Stimulated activated CD4-positive, alpha-beta T cell treated with anti-CD3 and anti-CD28 coated beads, Interleukin-15, amount 100 ng/mL, for 24 hours (primary cell): ENCODE measurements at regions not wholly inside any gene's neighbourhood (a gene's known extent, or its start where the extent isn't known, plus 50 kb on each side); places are given as distances from the start of the nearest gene placed in this dataset.

ENCODE experiments used
- DNase-seq: peaks from one replicate; pipeline ENCODE4 v3.0.0-alpha.2; 2020

DNA sequence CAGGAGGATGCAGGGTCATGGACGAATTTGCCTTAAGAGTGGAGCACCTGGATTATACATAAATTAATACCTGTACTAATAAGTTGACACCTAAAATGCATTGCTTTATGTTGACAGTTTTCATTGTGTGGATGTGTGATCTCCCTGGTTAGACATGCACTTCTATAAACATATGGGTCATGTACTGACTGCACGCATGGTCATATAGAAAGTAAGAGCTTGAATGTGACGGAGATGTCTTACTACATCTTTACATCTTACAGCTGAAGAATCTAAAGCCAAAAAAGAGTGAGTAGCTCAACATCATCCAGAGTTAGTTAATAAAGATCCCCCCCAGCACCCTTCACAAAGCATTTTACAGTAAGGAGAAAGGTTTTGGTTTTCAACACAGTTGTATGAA lies 408.4 kb upstream of the JARID2 start:
- no peak for DNase-seq

DNA sequence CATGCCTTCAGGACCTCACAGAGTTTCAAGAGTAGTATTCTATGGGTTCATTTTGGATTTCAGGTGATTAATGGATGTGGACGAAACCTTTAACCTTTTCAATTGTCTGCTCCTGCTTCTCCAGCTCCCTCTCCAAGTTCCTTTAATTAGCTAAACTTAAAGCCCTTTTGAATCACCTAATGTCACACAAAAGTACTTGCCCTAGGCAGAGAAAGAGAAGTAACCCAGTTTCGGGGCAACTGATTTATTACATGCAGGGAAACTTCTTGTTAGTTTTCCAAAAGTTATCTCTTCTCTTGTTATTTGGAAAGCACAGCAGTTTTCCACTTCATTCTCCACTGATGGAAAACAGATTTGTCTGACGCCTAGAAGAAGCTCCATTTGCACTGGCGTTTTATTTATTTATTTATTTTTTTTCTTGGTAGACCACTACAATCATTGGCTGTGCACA lies 407.7 kb upstream of the JARID2 start:
- DNase-seq: no peak

DNA sequence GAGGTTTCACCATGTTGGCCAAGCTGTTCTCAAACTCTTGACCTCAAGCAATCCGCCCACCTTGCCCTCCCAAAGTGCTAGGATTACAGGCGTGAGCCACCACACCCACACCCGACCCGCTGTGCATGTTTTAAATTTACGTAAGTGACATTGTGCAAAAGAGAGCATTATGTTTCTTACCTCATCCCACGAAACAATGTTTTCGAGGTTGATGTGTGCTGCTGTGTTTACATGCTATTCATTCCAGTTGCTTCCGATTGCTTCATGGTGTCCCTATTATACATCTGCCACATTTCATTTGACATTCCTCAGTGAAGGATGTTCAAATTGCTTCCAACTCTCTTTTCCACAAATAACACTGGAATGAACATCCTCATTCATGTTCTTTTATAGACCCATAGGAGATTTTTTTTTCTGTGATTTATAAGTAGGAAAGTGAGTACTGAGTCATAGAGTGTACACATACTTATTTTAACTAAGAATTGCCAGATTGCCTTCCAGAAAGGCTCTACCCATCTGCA lies 403.9 kb upstream of the JARID2 start:
- DNase-seq: no peak

DNA sequence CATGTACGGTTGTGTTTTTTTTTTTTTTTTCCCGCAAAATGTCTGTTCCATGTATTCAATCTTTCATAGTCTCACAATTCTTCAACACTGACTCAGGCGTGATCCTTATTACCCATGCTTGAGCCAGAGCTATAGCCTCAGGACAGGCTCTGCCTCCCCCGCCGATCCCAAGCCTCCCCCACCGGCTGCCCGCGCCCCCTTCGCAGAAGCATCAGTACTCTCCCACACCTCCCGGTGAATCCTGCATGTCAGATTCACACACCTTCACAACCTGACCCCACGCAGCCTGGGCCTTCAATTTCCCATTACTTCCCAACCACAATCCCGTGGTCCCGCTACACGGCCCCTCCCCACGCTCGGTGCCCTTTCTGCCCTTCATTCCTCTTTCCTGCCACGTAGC lies 401.5 kb upstream of the JARID2 start:
- no peak for DNase-seq

DNA sequence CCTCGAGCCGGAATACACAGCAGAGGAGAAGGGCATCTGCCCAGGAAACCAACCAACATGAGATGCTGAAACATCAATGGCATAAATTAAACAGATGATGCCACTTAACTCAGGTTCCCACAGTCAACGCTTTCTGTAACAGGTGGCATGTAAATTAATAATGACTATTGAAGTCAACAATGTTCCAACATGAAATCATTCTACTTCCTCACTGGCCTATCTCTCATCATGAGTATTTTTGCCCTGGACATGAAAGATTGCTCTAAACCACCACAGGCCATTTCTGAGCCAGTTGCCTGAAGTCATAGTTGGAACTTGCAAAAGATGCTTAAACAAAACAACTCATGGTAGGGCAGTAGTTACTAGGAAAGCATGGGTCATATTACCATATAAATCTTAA lies 397.9 kb upstream of the JARID2 start:
- DNase-seq: no peak

DNA sequence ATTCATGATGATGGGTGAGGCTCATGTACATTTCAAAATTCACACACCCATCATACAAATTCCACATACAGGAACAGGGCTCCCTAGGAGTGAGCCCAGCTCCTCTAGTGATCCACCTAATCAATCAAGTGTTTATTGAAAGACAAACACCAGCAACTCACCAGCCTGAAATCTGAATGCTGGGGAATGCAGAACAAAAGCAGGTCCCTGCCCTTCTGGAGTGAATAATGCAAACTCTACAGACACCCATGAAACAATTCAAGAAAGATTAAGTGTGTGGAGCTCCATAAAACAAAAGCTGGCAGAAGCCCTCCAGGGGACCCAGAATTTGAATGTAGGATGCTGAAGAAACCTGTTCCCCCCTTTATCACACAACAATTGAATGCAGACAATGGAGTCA lies 396.7 kb upstream of the JARID2 start:
- no peak for DNase-seq

DNA sequence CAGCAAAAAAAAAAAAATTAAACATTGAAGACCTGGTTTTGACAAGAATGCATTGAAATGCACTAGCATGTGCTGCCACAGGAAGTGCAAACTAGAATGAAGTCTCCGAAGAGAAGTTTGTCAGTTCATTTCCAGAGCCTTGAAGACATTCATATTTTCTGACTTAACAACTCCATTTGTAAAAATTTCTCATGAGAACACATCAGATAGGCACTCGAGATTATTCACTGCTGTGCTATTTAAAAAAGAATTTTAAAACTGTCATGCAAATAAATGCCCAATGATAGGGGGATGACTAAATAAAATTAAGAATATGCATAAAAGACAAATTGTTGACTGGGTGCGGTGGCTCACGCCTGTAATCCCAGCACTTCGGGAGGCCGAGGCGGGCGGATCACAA lies 394.6 kb upstream of the JARID2 start:
- DNase-seq: no peak

DNA sequence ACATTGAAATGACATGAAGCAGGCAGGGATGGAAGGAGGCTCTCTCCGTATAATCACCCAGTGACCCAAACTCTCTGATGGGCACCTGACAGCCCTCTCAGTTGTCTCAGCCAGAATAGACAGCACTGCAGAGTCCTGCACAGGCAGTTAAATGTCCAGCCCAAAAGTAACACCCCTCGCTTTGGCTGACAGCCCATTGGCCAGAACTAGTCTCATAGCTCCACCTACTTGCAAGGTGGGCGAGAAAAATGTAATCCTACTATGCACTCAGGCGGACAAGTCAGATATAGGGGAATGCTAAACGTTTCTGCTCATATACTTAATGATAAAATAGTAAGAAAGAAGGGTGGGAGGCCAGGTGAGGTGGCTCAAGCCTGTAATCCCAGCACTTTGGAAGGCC lies 393.5 kb upstream of the JARID2 start:
- no peak for DNase-seq

DNA sequence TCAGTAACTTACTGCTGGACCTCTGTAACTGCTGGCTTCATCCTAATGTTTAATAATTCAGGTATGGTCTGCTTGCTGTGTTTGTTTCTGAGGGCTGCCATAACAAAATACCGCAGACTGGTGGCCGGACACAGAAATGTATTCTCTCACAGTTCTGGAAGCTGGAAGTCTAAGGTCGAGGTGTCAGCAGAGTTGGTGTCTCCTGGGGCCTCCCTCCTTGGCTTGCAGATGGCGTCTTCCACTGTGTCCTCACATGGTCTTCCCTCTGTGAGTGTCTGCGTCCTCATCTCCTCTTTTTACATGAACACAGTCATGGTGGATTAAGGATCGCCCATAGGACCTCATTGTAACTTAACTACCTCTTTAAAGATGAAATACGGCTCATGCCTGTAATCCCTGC lies 389.7 kb upstream of the JARID2 start:
- DNase-seq: no peak

DNA sequence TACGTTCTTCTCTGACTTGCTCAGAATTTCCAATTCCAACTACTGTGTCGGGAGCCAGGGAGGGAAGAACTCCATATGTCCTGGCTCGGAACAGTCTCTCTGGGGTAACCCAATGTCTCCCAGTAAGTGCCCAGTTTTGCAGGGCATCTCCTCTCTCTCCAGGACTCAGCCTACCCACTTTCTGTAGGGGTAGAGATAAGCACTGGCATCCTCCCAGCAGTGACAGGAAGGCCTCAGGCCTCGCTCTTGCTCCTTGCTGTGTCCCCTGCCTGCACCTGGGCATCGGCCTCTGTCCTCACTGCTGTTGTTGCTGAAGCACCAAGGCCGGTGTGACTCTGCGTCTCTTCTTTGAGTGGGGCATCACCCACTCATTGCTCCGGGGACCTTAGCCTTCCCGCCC lies 388.9 kb upstream of the JARID2 start:
- DNase-seq: no peak

DNA sequence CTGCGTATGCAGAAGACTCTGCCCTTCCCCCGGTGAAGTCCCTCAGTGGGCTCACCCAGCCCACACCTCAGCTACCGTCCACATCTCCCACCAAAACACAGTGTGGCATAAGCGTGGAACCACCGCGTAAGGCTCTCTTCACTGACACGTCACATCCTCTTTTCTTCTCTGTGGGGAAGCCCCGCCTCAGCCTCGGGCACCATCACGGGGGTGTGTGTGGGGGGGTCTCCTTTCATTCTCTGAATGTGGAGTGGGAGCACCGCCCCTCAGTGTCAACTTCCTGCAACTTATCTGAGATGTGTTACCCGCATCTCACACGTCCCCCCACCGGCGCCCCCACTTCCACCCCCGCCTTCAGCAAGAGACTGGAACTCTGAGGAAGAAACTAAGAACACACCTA lies 388.4 kb upstream of the JARID2 start:
- DNase-seq: peak; percentile 84

DNA sequence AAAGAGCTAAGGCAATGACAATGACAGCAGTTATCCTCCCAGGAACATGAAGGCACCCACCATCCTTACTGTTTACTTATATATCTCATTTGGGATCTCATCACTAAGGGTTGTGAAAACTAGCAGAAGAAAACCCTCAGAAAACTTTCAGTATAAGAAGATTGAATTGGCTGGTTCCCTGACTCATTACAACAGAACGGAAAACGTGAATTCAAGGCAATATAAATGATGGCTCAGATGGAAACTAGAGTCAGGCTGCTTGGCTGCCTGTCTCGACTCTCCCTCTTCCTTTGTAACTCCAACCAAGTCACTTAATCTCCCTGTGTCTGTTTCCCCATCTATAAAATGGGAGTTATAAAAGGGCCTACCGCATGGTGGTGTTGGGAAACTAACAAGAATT lies 387.1 kb upstream of the JARID2 start:
- DNase-seq: peak; percentile 34

DNA sequence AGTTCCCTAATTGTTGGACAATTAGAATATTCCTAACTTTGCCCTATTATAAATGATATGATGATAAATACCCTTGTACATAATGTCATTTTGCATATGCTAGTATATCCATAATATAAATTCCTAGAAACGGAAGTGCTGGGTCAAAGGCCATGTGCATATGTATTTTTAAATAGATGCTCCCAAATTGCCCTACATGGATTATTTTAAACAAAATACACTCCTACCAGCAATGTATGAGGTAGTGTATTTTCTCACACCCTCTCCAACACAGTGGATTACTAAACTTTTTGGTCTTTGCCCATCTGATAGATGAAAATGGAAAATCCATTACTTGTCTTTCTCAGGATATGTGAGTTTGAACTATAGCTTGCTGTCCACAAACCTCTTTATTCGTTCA lies 385.1 kb upstream of the JARID2 start:
- no peak for DNase-seq

DNA sequence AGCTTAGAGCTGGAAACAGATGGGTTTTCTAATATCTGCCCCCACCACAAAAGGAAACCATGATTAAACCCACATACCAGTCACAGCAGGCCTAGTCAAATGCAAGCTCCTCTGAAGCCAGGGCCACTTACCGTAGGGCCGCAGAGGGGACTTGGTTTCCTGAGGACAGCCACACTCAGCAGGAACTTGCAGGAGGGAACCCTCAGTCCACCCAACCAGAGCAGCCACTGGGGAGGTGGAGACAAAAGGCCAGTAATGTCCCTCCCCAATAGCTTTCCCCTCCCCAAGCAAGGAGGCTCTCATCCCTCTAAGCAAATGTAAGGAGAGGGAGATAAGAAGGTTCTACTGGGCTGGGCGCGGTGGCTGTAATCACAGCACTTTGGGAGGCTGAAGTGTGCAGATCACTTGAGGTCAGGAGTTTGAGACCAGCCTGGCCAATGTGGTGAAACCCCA lies 384.4 kb upstream of the JARID2 start:
- DNase-seq: no peak

DNA sequence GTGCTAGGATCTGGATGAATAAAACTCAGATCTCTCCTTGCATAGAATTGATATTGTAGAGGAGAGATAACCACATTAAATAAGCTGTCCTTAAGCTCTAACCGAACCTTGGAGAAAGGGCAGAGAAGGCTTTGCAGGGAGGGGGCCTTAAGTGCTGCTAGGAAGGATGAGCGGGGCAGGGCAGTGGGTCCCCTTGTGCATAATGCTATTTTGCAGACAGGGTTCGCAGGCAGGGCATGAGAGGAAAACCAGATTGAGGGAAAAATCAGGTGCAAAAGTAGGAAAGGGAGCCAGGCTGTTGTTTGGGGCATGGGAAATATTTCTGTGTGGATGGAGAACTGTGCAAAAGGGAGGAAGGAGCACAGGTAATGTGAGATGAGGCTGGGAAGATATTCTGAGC lies 383.0 kb upstream of the JARID2 start:
- no peak for DNase-seq

DNA sequence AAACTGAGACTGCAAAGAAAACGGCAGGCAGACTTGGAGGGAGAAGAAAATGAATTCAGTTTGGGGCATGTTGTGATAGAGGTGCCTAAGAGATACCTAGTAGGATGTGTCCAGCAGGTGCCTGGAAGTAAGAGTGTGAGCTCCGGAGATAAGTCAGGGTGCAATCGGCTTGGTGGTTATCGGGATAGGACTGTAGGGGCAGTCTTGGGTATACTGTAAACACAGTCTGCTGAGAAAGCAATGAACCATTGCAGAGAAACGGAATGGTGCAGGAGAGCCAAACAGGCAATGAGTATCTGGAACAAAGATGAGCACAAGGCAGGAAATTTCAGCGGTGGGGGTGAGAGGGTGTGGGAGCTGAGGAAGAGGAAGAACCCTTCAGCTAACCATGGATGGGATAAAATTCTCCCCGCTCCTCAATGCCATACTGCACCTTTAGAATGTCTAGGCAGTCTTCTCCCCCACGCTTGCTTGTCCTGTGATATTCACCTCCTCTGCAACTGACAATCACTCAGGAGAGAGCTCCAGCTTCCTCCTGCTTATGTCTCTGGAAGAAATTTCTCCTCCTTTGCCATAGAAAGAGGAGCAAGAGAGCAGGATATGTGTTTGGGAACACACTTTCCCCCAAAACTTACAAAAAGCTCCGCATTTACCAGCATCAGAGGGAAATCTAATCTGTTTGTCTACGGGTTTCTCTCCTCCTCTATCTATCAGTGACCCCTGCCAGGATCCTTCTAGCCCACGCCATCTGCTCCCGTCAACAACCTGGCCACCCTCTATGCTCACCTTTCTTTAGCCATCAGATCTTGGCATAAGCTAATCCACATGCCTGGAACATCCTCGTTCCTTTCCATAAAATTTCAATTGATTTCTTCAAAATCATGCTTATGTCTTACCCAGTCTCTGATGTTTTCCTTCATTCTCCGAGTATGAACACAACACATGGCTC lies 381.7 kb upstream of the JARID2 start:
- DNase-seq: no peak

DNA sequence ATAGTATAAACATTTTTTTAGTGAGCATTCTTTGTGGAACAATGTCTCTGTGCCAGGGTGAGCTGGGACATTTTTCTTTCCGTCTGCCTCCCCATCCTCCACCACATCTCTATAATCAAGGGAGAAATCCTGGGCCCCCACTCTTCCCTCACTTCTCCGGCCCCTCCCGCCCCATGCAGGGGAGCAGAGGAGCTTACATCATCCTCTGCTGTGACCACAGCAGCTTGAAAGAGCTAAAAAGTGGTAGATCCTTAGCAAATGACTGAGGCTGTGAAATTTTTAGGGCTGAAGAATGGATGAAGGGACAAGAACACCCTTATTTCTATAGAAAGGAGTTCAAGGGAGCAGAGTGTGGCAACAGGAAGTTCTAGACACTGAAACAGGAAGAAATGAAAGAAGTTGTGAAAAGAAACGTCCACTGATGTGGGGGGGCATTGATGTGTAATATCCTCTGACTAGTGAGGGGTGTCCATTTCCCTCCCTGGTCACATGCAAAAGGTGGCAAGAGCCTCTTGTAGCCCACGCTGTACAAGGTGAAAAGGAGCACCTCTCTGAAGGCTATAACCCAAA lies 380.3 kb upstream of the JARID2 start:
- no peak for DNase-seq

DNA sequence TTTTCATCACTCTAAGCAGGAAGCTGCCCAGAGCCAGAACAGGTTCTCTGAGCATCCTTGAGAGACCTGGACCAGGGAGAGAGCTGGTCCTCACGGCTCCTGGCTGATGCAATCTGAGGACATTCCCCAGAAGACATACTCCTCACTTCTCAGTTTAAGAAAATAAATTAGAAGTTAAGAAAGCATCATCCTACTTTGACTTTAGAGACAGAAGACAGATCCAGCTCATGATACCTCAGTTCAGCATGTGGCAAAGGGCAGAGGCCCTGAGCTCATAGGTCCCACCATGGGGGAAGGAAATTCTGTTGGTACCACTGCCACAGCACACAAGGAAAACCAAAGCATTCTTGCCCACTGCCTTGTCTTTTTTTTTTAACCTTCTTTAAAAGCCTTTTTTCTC lies 378.1 kb upstream of the JARID2 start:
- DNase-seq: no peak

DNA sequence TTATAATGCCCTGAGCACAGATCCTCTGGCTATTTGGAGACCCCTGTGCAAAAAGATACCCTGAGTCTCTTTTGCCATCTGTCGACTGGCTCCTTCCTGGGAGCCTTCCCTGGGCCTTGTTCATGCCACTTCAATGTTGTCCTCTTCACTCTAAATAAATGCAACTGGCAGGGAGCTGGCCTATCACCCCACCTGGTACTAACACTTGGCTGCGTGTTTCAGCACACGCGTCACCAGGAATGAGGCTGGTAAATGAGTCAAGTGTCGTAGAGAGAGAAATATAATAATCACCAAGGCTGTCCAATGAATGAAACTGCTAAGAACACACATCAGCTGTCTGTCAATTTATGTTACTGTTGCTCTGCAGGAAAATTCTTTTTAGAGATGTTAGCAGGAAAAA lies 374.6 kb upstream of the JARID2 start:
- no peak for DNase-seq

DNA sequence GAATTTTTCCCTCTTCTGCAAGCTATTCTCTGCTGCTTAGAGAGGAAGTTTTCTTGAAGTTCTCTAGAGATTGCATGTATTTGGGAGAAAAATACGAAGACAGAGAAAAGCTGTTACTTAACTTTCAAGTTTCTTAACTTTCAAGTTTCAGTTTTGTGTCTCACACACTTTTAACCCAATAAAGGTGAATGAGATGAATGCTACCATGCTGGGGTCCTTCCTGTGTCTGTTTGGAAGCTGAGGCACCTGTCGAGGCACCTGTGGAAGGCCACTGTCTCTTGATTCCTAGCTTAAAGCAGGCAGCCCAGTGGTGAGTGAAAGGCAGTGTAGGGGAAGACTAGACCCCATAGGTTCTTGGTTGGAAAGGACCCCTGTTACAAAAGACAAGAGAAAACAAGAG lies 372.8 kb upstream of the JARID2 start:
- no peak for DNase-seq

DNA sequence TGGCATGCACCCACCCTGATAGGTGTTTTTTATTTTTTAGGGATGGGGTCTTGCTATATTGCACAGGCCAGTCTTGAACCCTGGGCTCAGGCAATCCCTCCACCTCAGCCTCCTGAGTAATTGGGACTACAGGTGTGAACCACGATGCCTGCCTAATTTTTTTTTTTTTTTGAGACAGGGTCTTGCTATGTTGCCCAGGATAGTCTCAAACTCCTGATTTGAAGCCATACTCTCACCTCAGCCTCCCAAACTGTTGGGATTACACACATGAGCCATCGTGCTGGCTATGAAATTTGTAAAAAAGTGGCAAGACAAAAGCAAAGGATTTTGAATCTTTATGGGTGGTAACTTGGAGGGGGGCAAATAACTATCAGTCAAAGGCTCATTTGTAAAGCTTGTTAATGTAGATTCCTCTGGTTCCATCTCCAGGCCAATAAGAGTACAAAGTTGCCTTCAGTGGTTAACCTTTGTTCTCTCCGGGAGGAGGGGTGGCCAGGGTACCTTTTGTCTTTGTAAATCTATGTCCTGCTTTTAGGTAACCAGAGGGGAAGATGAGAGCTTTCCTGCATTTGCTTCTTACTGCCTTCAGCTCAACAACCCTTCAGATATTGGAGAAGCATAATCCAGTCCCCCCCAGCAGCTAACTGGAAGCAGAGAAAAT lies 372.0 kb upstream of the JARID2 start:
- no peak for DNase-seq

DNA sequence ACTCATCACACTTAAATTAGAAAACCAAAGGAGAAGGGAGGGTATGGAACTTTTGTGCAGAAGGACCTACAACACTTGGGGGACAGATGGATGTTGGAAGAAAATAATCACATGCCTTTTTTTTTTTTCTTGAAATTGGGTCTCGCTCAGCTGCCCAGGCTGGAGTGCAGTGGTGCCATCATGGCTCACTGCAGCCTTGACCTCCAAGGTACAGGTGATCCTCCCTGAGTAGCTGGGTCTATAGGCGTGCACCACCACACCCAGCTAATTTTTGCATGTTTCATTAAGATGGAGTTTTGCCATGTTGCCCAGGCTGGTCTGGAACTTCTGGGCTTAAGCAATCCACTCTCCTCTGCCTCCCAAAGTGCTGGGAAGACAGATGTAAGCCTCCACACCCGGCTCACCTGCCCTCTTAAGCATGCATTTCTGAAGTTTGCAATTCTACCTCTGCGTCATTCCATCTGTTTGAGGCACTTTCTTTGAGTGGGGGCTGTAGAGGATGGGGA lies 370.8 kb upstream of the JARID2 start:
- no peak for DNase-seq

DNA sequence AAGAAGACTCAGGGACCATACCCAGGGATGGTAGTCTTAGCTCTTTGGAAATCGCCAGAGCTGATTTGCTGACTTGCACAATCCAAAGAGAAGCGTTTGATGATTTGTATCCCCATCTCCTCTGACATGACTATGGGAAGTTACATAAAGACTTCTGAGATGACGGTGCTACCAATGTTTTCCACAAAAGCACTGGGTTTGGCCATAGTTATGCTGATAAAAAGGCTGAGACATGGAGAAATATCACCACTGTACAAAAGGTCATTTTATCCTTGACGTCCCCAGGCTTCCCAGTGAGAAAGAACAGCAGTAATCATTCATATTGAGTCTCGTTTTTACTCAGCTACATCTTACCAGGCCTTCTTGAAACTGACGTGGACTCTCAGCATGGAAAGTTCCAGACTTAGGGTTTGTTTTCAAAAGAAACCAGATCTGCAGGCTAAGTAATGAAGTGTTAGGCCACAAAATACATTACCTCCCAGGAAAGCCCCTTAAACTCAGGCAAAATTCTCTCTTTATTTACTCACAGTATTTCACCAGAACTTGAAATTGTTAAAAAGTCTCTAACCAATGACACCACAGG lies 370.3 kb upstream of the JARID2 start:
- DNase-seq: peak; percentile 63
